NCI-H446 treated with DMSO at 0.1 percent for 48 hours (cell line): ENCODE measurements at regions not wholly inside any gene's neighbourhood (a gene's known extent, or its start where the extent isn't known, plus 50 kb on each side); places are given as distances from the start of the nearest gene placed in this dataset.
"Not testable (repeated sequence)": the region's sequence is repeated elsewhere in the genome, so short reads cannot be mapped to it uniquely, and the experiment has no call there.

Experiments
- DNase-seq: peaks from one replicate; lab custom pipeline; 2025; lab: John Stamatoyannopoulos, UW

- peak; percentile 88 for DNase-seq
Measured at GRCh38 chr5:102048940-102049339, 247.1 kb downstream of the SLCO4C1 start.

GRCh38 chr5:102047073-102047472, 249.0 kb downstream of the SLCO4C1 start:
- not testable (repeated sequence) for DNase-seq

GRCh38 chr5:102040326-102040725, 255.8 kb downstream of the SLCO4C1 start:
- DNase-seq: no peak

- no peak for DNase-seq
Measured at GRCh38 chr5:102036927-102037326, 259.2 kb downstream of the SLCO4C1 start.

- no peak for DNase-seq
Measured at GRCh38 chr5:102031711-102032110, 264.4 kb downstream of the SLCO4C1 start.

- no peak for DNase-seq
Measured at GRCh38 chr5:102018690-102019089, 277.4 kb downstream of the SLCO4C1 start.

GRCh38 chr5:102018279-102018678, 277.8 kb downstream of the SLCO4C1 start:
- DNase-seq: no peak

GRCh38 chr5:102014371-102014770, 281.7 kb downstream of the SLCO4C1 start:
- no peak for DNase-seq

- DNase-seq: no peak
Measured at GRCh38 chr5:102010644-102011043, 285.4 kb downstream of the SLCO4C1 start.

GRCh38 chr5:101997235-101997634, 298.8 kb downstream of the SLCO4C1 start:
- no peak for DNase-seq

GRCh38 chr5:101995585-101995984, 300.5 kb downstream of the SLCO4C1 start:
- DNase-seq: no peak

- DNase-seq: no peak
Measured at GRCh38 chr5:101991486-101991885, 304.6 kb downstream of the SLCO4C1 start.

- no peak for DNase-seq
Measured at GRCh38 chr5:101989659-101990058, 306.4 kb downstream of the SLCO4C1 start.

- peak; percentile 39 for DNase-seq
Measured at GRCh38 chr5:101977729-101978345, 318.2 kb downstream of the SLCO4C1 start.

GRCh38 chr5:101976933-101977332, 319.2 kb downstream of the SLCO4C1 start:
- DNase-seq: no peak

- DNase-seq: no peak
Measured at GRCh38 chr5:101969742-101970141, 326.3 kb downstream of the SLCO4C1 start.

- no peak for DNase-seq
Measured at GRCh38 chr5:101966476-101966875, 329.6 kb downstream of the SLCO4C1 start.

GRCh38 chr5:101955891-101956290, 340.2 kb downstream of the SLCO4C1 start:
- no peak for DNase-seq

- DNase-seq: no peak
Measured at GRCh38 chr5:101950019-101950418, 346.1 kb downstream of the SLCO4C1 start.

GRCh38 chr5:101948615-101949014, 347.5 kb downstream of the SLCO4C1 start:
- no peak for DNase-seq

- DNase-seq: no peak
Measured at GRCh38 chr5:101943784-101944183, 352.3 kb downstream of the SLCO4C1 start.

GRCh38 chr5:101942321-101942882, 353.7 kb downstream of the SLCO4C1 start:
- DNase-seq: no peak

- no peak for DNase-seq
Measured at GRCh38 chr5:101937041-101937440, 359.0 kb downstream of the SLCO4C1 start.

- no peak for DNase-seq
Measured at GRCh38 chr5:101935086-101935485, 361.0 kb downstream of the SLCO4C1 start.
